Dermis microvascular lymphatic vessel endothelial cell (primary cell): ENCODE measurements at regions not wholly inside any gene's neighbourhood (a gene's known extent, or its start where the extent isn't known, plus 50 kb on each side); places are given as distances from the start of the nearest gene placed in this dataset.
"Not testable (repeated sequence)": the region's sequence is repeated elsewhere in the genome, so short reads cannot be mapped to it uniquely, and the experiment has no call there.

Experiments used
- DNase-seq, 2 donors: peaks; one replicate each; pipeline versions ENCODE4 v3.0.0 to v3.0.0-alpha.2; 2010; ENCODE audit warnings: low read depth in 2 of 2

GRCh38 chr5:102617191-102618187 lies 118.7 kb upstream of the SLCO6A1 start:
- DNase-seq = no peak

GRCh38 chr5:102622262-102622661 lies 123.5 kb upstream of the SLCO6A1 start:
- DNase-seq = no peak

GRCh38 chr5:102623329-102624065 lies 124.7 kb upstream of the SLCO6A1 start:
- no peak for DNase-seq

GRCh38 chr5:102624405-102624804 lies 125.6 kb upstream of the SLCO6A1 start:
- DNase-seq = no peak

DNA sequence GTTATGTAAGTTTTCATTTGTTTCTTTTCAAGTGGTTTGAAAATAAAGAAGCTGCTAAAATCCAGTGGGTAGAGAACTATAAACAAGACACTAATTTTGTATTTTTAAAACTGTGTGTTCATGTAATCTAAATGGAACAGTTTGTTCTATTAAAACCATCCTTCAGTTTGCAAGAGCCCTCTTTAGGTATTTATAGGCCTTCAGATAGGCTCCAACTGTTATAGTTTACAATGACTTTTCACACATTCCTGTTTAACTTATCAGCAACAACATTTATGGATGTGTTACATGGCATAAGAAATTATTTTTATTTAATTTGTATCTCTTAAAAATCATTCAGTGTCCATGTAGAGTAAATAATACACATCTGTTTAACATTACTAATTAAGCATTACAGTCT lies 126.7 kb upstream of the SLCO6A1 start:
- DNase-seq = no peak

DNA sequence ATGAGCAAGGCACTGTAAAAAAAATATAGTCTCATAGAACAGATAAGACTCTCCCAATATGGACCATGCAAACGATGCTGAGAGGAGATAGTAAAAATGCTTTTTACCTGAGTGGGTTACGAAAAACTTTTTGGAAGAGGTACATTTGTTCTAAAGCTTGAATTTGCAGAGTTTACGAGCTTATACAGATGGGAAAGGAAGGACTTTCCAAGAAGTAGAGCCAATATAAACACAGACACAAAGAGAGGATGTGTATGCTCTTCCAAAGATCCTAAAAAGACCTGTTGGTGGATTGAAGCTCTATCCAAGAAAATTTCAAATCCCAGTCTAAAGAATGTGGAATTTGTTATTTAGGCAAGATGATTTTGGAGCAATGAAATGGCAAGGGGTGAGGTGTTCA lies 127.1 kb upstream of the SLCO6A1 start:
- DNase-seq = peak; percentile 15 to 39

- peak; percentile 29 to 63 for DNase-seq
Measured at GRCh38 chr5:102627315-102627714, 127.8 kb upstream of the PAM start.

GRCh38 chr5:102628441-102629175 lies 126.5 kb upstream of the PAM start:
- no peak for DNase-seq

DNA sequence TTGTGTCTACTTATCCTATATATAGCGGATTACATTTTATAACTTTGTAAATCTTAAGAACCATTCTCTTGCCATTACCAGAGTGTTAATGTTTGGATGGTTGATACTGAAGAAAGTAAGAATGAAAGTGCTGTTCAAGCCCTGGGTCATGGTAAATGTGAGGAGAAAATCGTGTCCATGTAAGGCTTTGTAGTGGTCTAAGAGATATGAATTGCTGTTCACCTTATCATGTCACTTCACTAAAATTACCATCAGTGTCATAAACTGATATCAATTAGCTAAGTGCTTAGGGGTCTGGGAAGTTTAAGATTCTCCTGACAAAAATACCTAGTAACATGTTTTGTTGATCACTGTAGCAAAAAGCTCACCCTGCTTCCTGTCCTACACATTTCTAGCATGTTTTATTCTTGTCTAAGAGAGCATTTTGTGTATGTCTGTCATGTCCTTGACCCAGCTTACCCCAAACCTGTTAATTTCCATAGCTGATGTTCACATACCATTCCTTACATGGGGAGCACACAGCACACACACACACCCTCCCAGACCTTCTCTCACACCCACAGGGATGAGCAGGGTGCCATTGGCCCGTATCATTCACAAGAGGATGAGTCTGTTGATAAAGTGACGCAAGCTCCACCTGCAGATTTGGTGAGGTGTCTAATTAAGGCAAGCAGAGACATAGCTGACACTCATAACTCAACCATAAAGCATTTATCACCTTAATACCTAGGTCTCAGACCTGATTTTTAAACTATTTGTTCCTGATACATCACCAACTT lies 125.1 kb upstream of the PAM start:
- no peak for DNase-seq

- DNase-seq = not testable (repeated sequence)
Measured at GRCh38 chr5:102635399-102635798, 119.7 kb upstream of the PAM start.

GRCh38 chr5:102638316-102638715 lies 116.8 kb upstream of the PAM start:
- no peak for DNase-seq

DNA sequence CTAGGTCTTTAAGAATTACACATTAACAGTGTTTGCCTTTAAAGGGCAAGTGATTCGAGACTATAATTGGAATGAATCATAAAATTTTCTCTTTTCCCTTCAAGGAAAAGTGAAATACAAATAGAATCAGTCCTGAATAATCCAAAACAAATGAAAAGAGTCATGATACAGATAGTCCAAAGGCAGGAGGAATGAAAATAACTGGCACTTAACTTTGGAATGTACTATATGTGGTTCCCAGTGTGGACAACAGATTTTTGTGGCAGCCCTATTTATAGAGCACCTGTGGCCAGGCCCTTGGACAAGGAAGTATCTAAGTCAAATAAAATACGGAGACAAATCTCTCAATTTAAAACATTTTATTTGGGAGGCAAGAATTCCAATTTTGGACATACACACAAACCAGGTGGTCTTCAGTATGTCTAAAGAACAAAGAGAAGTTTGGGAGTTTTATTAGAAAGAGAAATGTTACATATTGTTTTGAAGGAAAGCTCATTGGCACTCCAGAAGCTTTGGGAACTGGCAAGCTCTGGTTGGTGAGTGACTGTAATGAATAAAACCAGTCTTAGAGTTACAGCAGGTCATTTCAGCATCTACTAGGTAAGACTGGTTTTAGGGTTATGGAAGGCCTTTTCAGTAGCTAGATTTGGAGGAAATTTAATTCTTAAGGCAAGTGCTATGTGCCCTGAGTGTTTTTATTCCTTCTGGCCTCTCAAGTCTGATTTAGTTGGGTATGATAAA lies 116.0 kb upstream of the PAM start:
- no peak for DNase-seq

GRCh38 chr5:102649731-102650130 lies 105.4 kb upstream of the PAM start:
- no peak for DNase-seq

DNA sequence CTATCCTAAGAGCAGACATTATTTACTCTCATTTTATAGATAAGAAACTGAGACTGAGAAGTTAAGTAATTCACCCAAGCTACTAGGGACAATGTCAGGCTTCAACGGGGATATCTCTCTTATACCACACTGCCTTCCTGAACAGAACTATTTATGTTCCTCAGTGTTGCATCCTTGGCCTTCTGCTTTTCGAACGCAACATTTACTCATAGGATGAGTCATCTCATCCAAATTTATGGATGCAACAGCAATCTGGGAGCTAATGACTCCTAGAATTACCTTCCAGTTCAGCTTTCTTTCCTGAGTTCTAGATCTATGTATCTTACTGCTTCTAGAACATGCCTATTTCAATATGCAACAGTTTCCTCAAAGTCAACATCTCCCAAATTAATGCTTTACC lies 103.6 kb upstream of the PAM start:
- no peak for DNase-seq

DNA sequence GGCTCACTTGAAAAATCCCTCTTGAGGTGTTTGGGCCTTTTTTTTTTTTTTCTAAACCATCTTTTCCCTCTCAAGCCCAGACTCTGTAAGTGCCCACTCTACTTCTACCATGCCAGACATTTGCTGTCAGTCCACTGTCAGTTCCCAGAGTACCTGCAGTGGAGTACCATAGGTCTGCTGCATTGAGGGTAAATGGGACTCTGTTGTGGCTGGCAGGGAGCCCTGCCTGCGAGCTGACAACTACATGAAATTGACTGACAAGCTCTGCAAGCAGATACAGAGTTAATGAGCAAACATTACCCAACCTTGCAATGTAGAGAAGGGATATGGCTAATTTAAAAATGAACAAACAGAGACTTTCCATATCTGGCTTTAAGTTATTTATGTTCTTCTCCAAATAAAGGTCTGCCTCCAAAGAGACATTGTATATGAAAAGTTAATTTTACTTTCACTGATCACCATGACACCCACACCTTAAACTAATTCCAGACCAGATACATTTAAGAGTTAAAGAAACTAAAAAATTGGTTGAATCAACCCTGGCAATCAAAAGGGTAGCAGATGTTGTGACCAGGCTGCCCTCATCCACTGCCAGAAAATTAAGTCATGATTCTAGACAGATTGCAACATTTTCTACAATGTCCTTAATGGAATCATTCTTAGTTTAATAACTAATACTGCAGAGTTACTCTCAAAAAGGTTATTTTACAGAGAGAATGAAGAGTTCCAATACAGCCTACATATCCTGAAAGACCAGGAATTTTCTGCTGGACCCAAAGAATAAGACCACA lies 100.4 kb upstream of the PAM start:
- no peak for DNase-seq

DNA sequence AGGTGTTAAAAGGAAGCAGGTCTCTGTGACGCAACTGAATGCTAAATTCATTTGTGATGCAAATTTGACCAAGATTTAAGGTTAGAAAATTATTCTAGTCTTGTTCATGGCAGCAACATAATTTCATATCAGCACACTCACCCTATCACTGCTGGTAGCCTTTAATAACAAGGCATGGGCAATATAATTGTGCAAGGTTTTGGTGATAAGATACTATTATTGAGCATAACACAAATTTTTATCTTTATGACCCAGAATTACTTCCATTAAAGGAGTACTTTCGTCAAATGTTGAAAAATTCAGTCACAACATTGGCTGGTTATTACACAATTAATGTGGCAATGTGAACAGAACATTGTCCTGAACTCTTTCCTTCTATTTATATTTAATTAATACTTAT lies 96.0 kb upstream of the PAM start:
- no peak for DNase-seq

GRCh38 chr5:102660111-102660510 lies 95.0 kb upstream of the PAM start:
- DNase-seq = no peak

DNA sequence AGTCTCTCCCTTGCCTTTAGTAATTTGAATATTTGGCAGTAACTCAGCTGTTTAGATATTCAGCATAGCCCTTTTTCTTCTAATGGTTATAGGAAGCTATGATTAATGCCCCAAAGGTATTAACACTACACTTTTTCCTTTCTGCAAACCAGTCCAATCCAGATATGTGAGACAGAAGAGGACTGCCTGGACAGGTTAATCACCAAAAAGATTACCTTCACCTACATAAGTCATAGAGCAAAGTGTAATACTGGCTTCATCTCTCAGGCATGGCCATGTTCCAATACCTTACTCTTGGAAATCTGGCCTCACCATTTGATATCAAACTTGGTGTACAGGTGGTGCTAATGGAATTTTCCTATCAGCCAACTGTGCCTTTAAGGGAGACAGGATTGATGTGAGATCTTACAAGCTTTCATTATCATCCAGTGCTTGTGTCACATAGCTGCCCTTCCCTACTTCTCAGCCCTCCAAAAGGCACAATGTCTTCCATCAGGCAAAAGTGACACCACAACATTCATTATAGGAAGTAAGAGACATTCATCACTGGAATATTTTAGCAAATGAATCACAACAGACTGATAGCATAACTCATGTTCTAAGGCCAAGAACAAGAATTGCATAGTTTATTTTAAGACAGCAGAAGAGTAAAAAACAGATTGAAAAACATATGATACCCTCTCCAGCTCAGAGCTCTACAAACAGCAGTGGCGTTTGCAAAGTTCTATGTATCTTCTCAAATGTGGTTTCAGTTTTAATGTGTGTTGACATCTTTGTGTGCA lies 91.2 kb upstream of the PAM start:
- no peak for DNase-seq
